CD14-positive monocyte (primary cell): ENCODE measurements at regions not wholly inside any gene's neighbourhood (a gene's known extent, or its start where the extent isn't known, plus 50 kb on each side); places are given as distances from the start of the nearest gene placed in this dataset.

Experiments
- DNase-seq, 3 donors: peaks; one replicate each; pipeline ENCODE4 v3.0.0-alpha.2; 2011 to 2022
- H2AFZ ChIP-seq: 2 replicates; pipeline ENCODE4 v1.6.0; 2012; ENCODE audit warnings: mild to moderate bottlenecking, low read depth, low read length, inconsistent platforms; ENCODE audit not compliant: insufficient read depth, poor library complexity, severe bottlenecking
- H3K27ac ChIP-seq, 2 donors: 1 replicate in 1 of 2; 2 replicates in 1 of 2; pipeline ENCODE4 v1.5.1; 2012 to 2013; ENCODE audit warnings: low read length in 2 of 2, control low read depth in 1 of 2, inconsistent platforms in 1 of 2, low read depth in 1 of 2, mild to moderate bottlenecking in 1 of 2
- H3K27me3 ChIP-seq, 2 donors: one replicate each; pipeline versions ENCODE4 v1.6.0 to v1.6.1; 2011 to 2013; ENCODE audit warnings: low read length in 2 of 2; ENCODE audit not compliant: control insufficient read depth in 2 of 2, insufficient read depth in 2 of 2
- H3K36me3 ChIP-seq, 2 donors: replicated peaks in 1 of 2; 1 replicate in 1 of 2; 2 replicates in 1 of 2; pipeline versions ENCODE4 v1.5.1 to v1.6.1; 2012 to 2013; ENCODE audit warnings: low read length in 2 of 2, control low read depth in 1 of 2, inconsistent platforms in 1 of 2, mild to moderate bottlenecking in 1 of 2; ENCODE audit not compliant: insufficient read depth in 2 of 2, control insufficient read depth in 1 of 2
- H3K4me1 ChIP-seq, 2 donors: 1 replicate in 1 of 2; 2 replicates in 1 of 2; pipeline versions ENCODE4 v1.5.1 to v1.6.1; 2012 to 2013; ENCODE audit warnings: low read length in 2 of 2, control low read depth in 1 of 2, inconsistent platforms in 1 of 2, mild to moderate bottlenecking in 1 of 2, moderate library complexity in 1 of 2; ENCODE audit not compliant: insufficient read depth in 2 of 2, control insufficient read depth in 1 of 2
- H3K4me2 ChIP-seq: replicated peaks from 2 replicates; pipeline ENCODE3; 2012; ENCODE audit warnings: low read length, moderate library complexity, mild to moderate bottlenecking; ENCODE audit not compliant: poor library complexity, severe bottlenecking; ENCODE audit errors: extremely low read depth
- H3K4me3 ChIP-seq, 3 experiments: fragments of 200-600 bp in 1 of 3; sonication (generic) in 1 of 3; replicated peaks in 1 of 3; 1 replicate in 2 of 3; 2 replicates in 1 of 3; pipeline ENCODE4 v1.5.1; 2011 to 2013; ENCODE audit warnings: low read length in 3 of 3, mild to moderate bottlenecking in 3 of 3, control low read depth in 2 of 3, low read depth in 2 of 3, inconsistent platforms in 1 of 3, moderate library complexity in 1 of 3
- H3K79me2 ChIP-seq: 2 replicates; pipeline ENCODE4 v1.6.0; 2012; ENCODE audit warnings: mild to moderate bottlenecking, control low read depth, inconsistent platforms, low read length, moderate library complexity; ENCODE audit not compliant: insufficient read depth
- H3K9ac ChIP-seq: 2 replicates; pipeline ENCODE4 v1.6.0; 2017; ENCODE audit warnings: low read length, mild to moderate bottlenecking; ENCODE audit not compliant: insufficient read depth, poor library complexity, severe bottlenecking
- H3K9me3 ChIP-seq, 2 donors: replicated peaks in 1 of 2; 1 replicate in 1 of 2; 2 replicates in 1 of 2; pipeline versions ENCODE4 v1.5.1 to v1.6.1; 2012 to 2013; ENCODE audit warnings: low read length in 2 of 2, control low read depth in 1 of 2; ENCODE audit not compliant: control insufficient read depth in 1 of 2, insufficient read depth in 1 of 2
- H4K20me1 ChIP-seq: 2 replicates; pipeline ENCODE4 v1.6.0; 2012; ENCODE audit warnings: mild to moderate bottlenecking, low read length, control low read depth, moderate library complexity; ENCODE audit not compliant: insufficient read depth
- H3K27ac Mint-ChIP-seq, 7 donors: one replicate each; pipeline ENCODE4 v1.8.0; 2020; ENCODE audit warnings: mild to moderate bottlenecking in 7 of 7, mixed read lengths in 7 of 7, moderate library complexity in 6 of 7, inconsistent platforms in 2 of 7
- H3K27me3 Mint-ChIP-seq, 3 donors: one replicate each; pipeline ENCODE4 v1.8.0; 2021 to 2022; ENCODE audit warnings: low read depth in 3 of 3, mild to moderate bottlenecking in 3 of 3, mixed read lengths in 3 of 3, moderate library complexity in 3 of 3, inconsistent platforms in 1 of 3
- H3K36me3 Mint-ChIP-seq, 2 donors: one replicate each; pipeline ENCODE4 v1.8.0; 2020; ENCODE audit warnings: mixed read lengths in 2 of 2, inconsistent platforms in 1 of 2, mild to moderate bottlenecking in 1 of 2
- H3K4me1 Mint-ChIP-seq: one replicate; pipeline ENCODE4 v1.8.0; 2020; ENCODE audit warnings: mild to moderate bottlenecking, mixed read lengths
- H3K4me3 Mint-ChIP-seq, 2 donors: one replicate each; pipeline ENCODE4 v1.8.0; 2020; ENCODE audit warnings: mild to moderate bottlenecking in 2 of 2, mixed read lengths in 2 of 2, moderate library complexity in 1 of 2
- H3K9me3 Mint-ChIP-seq, 7 donors: one replicate each; pipeline ENCODE4 v1.8.0; 2020 to 2022; ENCODE audit warnings: mixed read lengths in 7 of 7, mild to moderate bottlenecking in 6 of 7, moderate library complexity in 6 of 7, inconsistent platforms in 2 of 7
- CTCF ChIP-seq: fragments of 200-600 bp; IDR thresholded peaks from one replicate; pipeline ENCODE4 v1.8.0; 2022; ENCODE audit warnings: antibody characterized with exemption, mild to moderate bottlenecking
- WGBS: methylation state at CpG from one replicate; pipeline ENCODE4 v1.1.5; 2013; ENCODE audit warnings: missing lambda C conversion rate; ENCODE audit not compliant: insufficient coverage; 5-methylcytosine and 5-hydroxymethylcytosine counted together
- intact Hi-C, 2 donors: fragments of 100-400 bp; cut with micrococcal nuclease; formaldehyde crosslinking; loops; one replicate each; pipeline versions ENCODE4 v1.15.0 to v1.15.1; 2023

DNA sequence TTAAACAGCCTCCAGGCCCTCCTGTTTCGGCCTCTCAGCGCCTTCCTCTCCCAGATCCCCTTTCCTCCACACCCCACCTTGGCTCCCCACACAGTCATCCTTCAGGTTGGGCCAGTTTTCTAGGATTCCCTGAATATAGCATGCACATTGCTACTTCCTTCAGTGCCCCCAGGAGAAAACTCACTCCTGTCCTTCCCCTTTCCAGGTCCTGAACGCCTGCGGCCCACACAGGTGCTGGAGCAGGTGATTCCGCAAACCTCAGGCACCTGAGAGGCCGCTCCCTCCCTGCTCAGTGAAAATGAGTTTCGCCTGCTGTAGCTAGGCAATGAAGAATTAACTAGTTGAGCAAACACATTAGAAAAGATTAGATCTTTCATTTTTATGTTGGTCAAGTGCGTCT lies 185.0 kb downstream of the MED10 start:
- Mint-ChIP-seq H3K36me3 (no peaks in the 10 kb centered on the region), H3K4me3 (no peak overlapping the region), H3K27ac (no peak overlapping the region), H3K9me3 (peaks cover 0 to 12% (median 2%) of the 10 kb centered on the region in 7 donors), H3K4me1 (no peaks in the 10 kb centered on the region), H3K27me3 (no peaks in the 10 kb centered on the region)
- Histone ChIP-seq H3K79me2 (no peaks in the 10 kb centered on the region), H3K9me3 (peaks cover 0 to 3% of the 10 kb centered on the region in 2 donors), H3K4me1 (no peaks in the 10 kb centered on the region), H3K36me3 (no peaks in the 10 kb centered on the region), H2AFZ (no peak overlapping the region), H3K27ac (no peak overlapping the region), H4K20me1 (no peaks in the 10 kb centered on the region), H3K9ac (no peak overlapping the region), H3K27me3 (no peaks in the 10 kb centered on the region), H3K4me2 (no peak overlapping the region), H3K4me3 (no peak overlapping the region)
- 68% methylated on average over 4 of the region's 8 CpGs for WGBS
- no peak for DNase-seq
- no peak for TF ChIP-seq CTCF
- intact Hi-C loops: no loop called here

DNA sequence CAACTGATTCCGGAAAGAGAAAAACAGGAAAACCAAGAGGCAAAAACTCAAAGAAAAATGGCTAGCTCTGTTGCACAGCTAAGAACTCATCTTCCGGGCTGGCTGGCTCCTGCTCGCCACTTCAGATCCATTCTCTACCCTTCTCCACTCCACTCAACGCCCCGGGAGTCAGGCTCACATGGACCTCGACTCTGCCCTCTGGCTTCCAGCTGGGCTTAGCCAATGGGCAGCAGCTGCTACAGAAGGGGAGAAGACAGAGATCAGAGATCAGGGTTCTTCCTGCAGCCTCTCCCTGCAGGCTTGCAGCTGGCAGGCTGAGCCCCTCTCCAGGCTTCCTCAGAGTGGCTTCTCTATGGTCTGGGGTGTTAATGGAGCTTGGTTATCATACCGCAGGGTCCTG lies 187.5 kb downstream of the MED10 start:
- H3K27me3 Mint-ChIP-seq: no peaks in the 10 kb centered on the region
- no peak for DNase-seq
- Histone ChIP-seq H3K9ac (no peak overlapping the region), H3K9me3 (no peaks in the 10 kb centered on the region), H3K36me3 (no peaks in the 10 kb centered on the region), H3K4me3 (no peak overlapping the region), H3K4me1 (no peaks in the 10 kb centered on the region), H3K4me2 (no peak overlapping the region), H4K20me1 (no peaks in the 10 kb centered on the region), H3K79me2 (no peaks in the 10 kb centered on the region), H3K27me3 (no peaks in the 10 kb centered on the region), H3K27ac (no peak overlapping the region), H2AFZ (no peak overlapping the region)
- TF ChIP-seq CTCF: no peak
- H3K9me3 Mint-ChIP-seq: peaks cover 0 to 4% (median 1%) of the 10 kb centered on the region in 7 donors
- no peaks in the 10 kb centered on the region for H3K36me3 Mint-ChIP-seq
- intact Hi-C loops: no loop called here
- 60% methylated on average over 4 of the region's 7 CpGs for WGBS
- no peak overlapping the region for H3K4me3 Mint-ChIP-seq
- H3K27ac Mint-ChIP-seq: no peak overlapping the region
- H3K4me1 Mint-ChIP-seq: no peaks in the 10 kb centered on the region
